IMR-90 (cell line): ENCODE measurements at regions not wholly inside any gene's neighbourhood (a gene's known extent, or its start where the extent isn't known, plus 50 kb on each side); places are given as distances from the start of the nearest gene placed in this dataset.

ENCODE experiments used
- BHLHE40 ChIP-seq: fragments of 150-350 bp; IDR thresholded peaks from 2 replicates; pipeline ENCODE4 v1.6.1; 2016; ENCODE audit warnings: mild to moderate bottlenecking, low read depth, low read length
- CHD1 ChIP-seq: IDR thresholded peaks from 2 replicates; pipeline ENCODE4 v1.6.1; 2012; ENCODE audit warnings: low read depth, low read length, improper control_type of control experiment
- FOS ChIP-seq: fragments of 150-350 bp; IDR thresholded peaks from 2 replicates; pipeline ENCODE4 v1.6.1; 2016; ENCODE audit warnings: low read depth, low read length
- MAZ ChIP-seq: IDR thresholded peaks from 2 replicates; pipeline ENCODE4 v1.6.1; 2012; ENCODE audit warnings: low read depth, mild to moderate bottlenecking, low read length, improper control_type of control experiment, moderate library complexity, borderline replicate concordance
- NFE2L2 ChIP-seq: fragments of 150-350 bp; IDR thresholded peaks from 2 replicates; pipeline ENCODE4 v1.6.1; 2016; ENCODE audit warnings: low read depth, mild to moderate bottlenecking, low read length
- POLR2A ChIP-seq: IDR thresholded peaks from 2 replicates; pipeline ENCODE4 v1.6.1; 2012; ENCODE audit warnings: mild to moderate bottlenecking, low read depth, low read length
- RAD21 ChIP-seq: IDR thresholded peaks from 2 replicates; pipeline ENCODE4 v1.6.1; 2012; ENCODE audit warnings: low read length, improper control_type of control experiment
- TF ChIP-seq, protein P1 (sequence below): conservative IDR thresholded peaks from 2 replicates; pipeline ENCODE4 v1.5.1; 2012; ENCODE audit warnings: mild to moderate bottlenecking, low read depth, low read length, improper control_type of control experiment
- TF ChIP-seq, protein P2 (sequence below): fragments of 150-350 bp; IDR thresholded peaks from 2 replicates; pipeline ENCODE4 v1.6.1; 2017; ENCODE audit warnings: mild to moderate bottlenecking, antibody characterized with exemption, low read length, low read depth
- TF ChIP-seq, protein P3 (sequence below): fragments of 150-350 bp; IDR thresholded peaks from 2 replicates; pipeline ENCODE4 v1.6.1; 2016; ENCODE audit warnings: low read depth, mild to moderate bottlenecking, low read length, moderate library complexity, borderline replicate concordance

DNA sequence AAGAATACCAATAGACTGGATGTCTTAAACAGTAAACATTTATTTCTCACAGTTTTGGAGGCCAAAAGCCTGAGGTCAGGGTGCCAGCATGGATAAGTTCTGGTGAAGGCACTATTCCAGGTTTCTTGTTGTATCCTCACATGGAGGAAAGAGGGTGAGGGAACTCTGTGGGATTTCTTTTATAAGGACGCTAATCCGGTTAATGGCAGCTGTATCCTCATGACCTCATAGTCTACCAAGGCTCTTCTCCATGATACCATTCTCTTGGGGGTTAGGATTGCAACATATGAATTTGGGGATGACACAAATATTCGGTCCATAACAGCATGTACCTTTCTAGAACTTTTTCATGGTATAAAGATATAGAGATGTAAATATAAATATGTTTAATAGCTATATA is 412.0 kb downstream of the LMO7 start:
- no peak for TF ChIP-seq POLR2A
- TF ChIP-seq, protein P1, sequence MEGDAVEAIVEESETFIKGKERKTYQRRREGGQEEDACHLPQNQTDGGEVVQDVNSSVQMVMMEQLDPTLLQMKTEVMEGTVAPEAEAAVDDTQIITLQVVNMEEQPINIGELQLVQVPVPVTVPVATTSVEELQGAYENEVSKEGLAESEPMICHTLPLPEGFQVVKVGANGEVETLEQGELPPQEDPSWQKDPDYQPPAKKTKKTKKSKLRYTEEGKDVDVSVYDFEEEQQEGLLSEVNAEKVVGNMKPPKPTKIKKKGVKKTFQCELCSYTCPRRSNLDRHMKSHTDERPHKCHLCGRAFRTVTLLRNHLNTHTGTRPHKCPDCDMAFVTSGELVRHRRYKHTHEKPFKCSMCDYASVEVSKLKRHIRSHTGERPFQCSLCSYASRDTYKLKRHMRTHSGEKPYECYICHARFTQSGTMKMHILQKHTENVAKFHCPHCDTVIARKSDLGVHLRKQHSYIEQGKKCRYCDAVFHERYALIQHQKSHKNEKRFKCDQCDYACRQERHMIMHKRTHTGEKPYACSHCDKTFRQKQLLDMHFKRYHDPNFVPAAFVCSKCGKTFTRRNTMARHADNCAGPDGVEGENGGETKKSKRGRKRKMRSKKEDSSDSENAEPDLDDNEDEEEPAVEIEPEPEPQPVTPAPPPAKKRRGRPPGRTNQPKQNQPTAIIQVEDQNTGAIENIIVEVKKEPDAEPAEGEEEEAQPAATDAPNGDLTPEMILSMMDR: no peak
- TF ChIP-seq BHLHE40: no peak
- no peak for TF ChIP-seq RAD21
- TF ChIP-seq, protein P2, sequence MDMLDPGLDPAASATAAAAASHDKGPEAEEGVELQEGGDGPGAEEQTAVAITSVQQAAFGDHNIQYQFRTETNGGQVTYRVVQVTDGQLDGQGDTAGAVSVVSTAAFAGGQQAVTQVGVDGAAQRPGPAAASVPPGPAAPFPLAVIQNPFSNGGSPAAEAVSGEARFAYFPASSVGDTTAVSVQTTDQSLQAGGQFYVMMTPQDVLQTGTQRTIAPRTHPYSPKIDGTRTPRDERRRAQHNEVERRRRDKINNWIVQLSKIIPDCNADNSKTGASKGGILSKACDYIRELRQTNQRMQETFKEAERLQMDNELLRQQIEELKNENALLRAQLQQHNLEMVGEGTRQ: no peak
- TF ChIP-seq FOS: no peak
- TF ChIP-seq, protein P3, sequence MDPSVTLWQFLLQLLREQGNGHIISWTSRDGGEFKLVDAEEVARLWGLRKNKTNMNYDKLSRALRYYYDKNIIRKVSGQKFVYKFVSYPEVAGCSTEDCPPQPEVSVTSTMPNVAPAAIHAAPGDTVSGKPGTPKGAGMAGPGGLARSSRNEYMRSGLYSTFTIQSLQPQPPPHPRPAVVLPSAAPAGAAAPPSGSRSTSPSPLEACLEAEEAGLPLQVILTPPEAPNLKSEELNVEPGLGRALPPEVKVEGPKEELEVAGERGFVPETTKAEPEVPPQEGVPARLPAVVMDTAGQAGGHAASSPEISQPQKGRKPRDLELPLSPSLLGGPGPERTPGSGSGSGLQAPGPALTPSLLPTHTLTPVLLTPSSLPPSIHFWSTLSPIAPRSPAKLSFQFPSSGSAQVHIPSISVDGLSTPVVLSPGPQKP: no peak
- TF ChIP-seq NFE2L2: no peak
- no peak for TF ChIP-seq MAZ
- no peak for TF ChIP-seq CHD1
